NB4 (cell line): ENCODE measurements at regions not wholly inside any gene's neighbourhood (a gene's known extent, or its start where the extent isn't known, plus 50 kb on each side); places are given as distances from the start of the nearest gene placed in this dataset.

Experiments
- DNase-seq: peaks from one replicate; pipeline ENCODE4 v3.0.0; 2010; ENCODE audit warnings: low read depth
- H3K4me3 ChIP-seq: one replicate; pipeline ENCODE4 v1.5.1; 2011; ENCODE audit warnings: mild to moderate bottlenecking, low read depth, low read length, moderate library complexity
- CTCF ChIP-seq: IDR thresholded peaks from one replicate; pipeline ENCODE4 v1.5.1; 2012; ENCODE audit warnings: low read depth, low read length
- MAX ChIP-seq: IDR thresholded peaks from 2 replicates; pipeline ENCODE4 v1.6.1; 2011; ENCODE audit warnings: low read depth, low read length
- MYC ChIP-seq: IDR thresholded peaks from 2 replicates; pipeline ENCODE4 v1.6.1; 2011; ENCODE audit warnings: low read depth, low read length
- POLR2A ChIP-seq: IDR thresholded peaks from 2 replicates; pipeline ENCODE4 v1.6.1; 2011; ENCODE audit warnings: mild to moderate bottlenecking; ENCODE audit not compliant: insufficient read length; ENCODE audit errors: extremely low read depth

GRCh38 chr3:191699546-191699945 lies 238.6 kb downstream of the PYDC2 start:
- no peak for TF ChIP-seq MAX
- H3K4me3 ChIP-seq = no peak overlapping the region
- no peak for DNase-seq

- DNase-seq = no peak
- TF ChIP-seq MYC = no peak
- TF ChIP-seq MAX = no peak
- no peak for TF ChIP-seq POLR2A
- no peak for TF ChIP-seq CTCF
- no peak overlapping the region for H3K4me3 ChIP-seq
Observed at GRCh38 chr3:191702121-191702520, 241.2 kb downstream of the PYDC2 start.

GRCh38 chr3:191707817-191708216 lies 246.9 kb downstream of the PYDC2 start:
- TF ChIP-seq CTCF (no peak), MYC (no peak), POLR2A (no peak), MAX (no peak)
- no peak overlapping the region for H3K4me3 ChIP-seq
- no peak for DNase-seq

- TF ChIP-seq CTCF (no peak), MAX (no peak), POLR2A (no peak), MYC (no peak)
Observed at GRCh38 chr3:191715585-191715984, 254.6 kb downstream of the PYDC2 start.

GRCh38 chr3:191721390-191721861 lies 260.5 kb downstream of the PYDC2 start:
- DNase-seq = no peak
- H3K4me3 ChIP-seq = no peak overlapping the region
- no peak for TF ChIP-seq MAX
- no peak for TF ChIP-seq MYC
- no peak for TF ChIP-seq POLR2A
- no peak for TF ChIP-seq CTCF

More at GRCh38 chr3:191715585-191715984, 254.6 kb downstream of the PYDC2 start:
- no peak overlapping the region for H3K4me3 ChIP-seq
- no peak for DNase-seq

- no peak overlapping the region for H3K4me3 ChIP-seq
- TF ChIP-seq CTCF (no peak), MAX (no peak), MYC (no peak), POLR2A (no peak)
- no peak for DNase-seq
Observed at GRCh38 chr3:191721990-191722389, 261.0 kb downstream of the PYDC2 start.
